ENCODE measurements at regions not wholly inside any gene's neighbourhood (a gene's known extent, or its start where the extent isn't known, plus 50 kb on each side); places are given as distances from the start of the nearest gene placed in this dataset.

- DNase-seq, result no peak
Measured at GRCh38 chr6:113636357-113636824, 220.8 kb upstream of the MARCKS start.

- no peak for DNase-seq
Measured at GRCh38 chr6:113640051-113640450, 217.1 kb upstream of the MARCKS start.

GRCh38 chr6:113642001-113642713 is 215.0 kb upstream of the MARCKS start:
- DNase-seq, result no peak

- no peak for DNase-seq
Measured at GRCh38 chr6:113642714-113643406, 214.3 kb upstream of the MARCKS start.

- no peak for DNase-seq
Measured at GRCh38 chr6:113643407-113643770, 213.8 kb upstream of the MARCKS start.

- DNase-seq, result no peak
Measured at GRCh38 chr6:113644861-113645575, 212.1 kb upstream of the MARCKS start.

GRCh38 chr6:113645576-113645970 is 211.6 kb upstream of the MARCKS start:
- no peak for DNase-seq

GRCh38 chr6:113645986-113646385 is 211.2 kb upstream of the MARCKS start:
- no peak for DNase-seq

- DNase-seq, result no peak
Measured at GRCh38 chr6:113646701-113647100, 210.4 kb upstream of the MARCKS start.

- DNase-seq, result no peak
Measured at GRCh38 chr6:113647143-113647889, 209.8 kb upstream of the MARCKS start.

GRCh38 chr6:113648698-113649097 is 208.4 kb upstream of the MARCKS start:
- no peak for DNase-seq

- no peak for DNase-seq
Measured at GRCh38 chr6:113649276-113649675, 207.9 kb upstream of the MARCKS start.

- DNase-seq, result no peak
Measured at GRCh38 chr6:113649880-113650609, 207.1 kb upstream of the MARCKS start.

- DNase-seq, result no peak
Measured at GRCh38 chr6:113650610-113650979, 206.6 kb upstream of the MARCKS start.

GRCh38 chr6:113651120-113651519 is 206.0 kb upstream of the MARCKS start:
- DNase-seq, result no peak

- DNase-seq, result no peak
Measured at GRCh38 chr6:113651920-113652319, 205.2 kb upstream of the MARCKS start.

GRCh38 chr6:113653275-113653674 is 203.9 kb upstream of the MARCKS start:
- DNase-seq, result no peak

- no peak for DNase-seq
Measured at GRCh38 chr6:113654396-113654795, 202.7 kb upstream of the MARCKS start.

- DNase-seq, result no peak
Measured at GRCh38 chr6:113655761-113656160, 201.4 kb upstream of the MARCKS start.

GRCh38 chr6:113659762-113660404 is 197.3 kb upstream of the MARCKS start:
- DNase-seq, result no peak

GRCh38 chr6:113660819-113661218 is 196.3 kb upstream of the MARCKS start:
- DNase-seq, result no peak

- DNase-seq, result no peak
Measured at GRCh38 chr6:113662093-113662665, 195.0 kb upstream of the MARCKS start.
